ENCODE measurements at regions not wholly inside any gene's neighbourhood (a gene's known extent, or its start where the extent isn't known, plus 50 kb on each side); places are given as distances from the start of the nearest gene placed in this dataset.

DNA sequence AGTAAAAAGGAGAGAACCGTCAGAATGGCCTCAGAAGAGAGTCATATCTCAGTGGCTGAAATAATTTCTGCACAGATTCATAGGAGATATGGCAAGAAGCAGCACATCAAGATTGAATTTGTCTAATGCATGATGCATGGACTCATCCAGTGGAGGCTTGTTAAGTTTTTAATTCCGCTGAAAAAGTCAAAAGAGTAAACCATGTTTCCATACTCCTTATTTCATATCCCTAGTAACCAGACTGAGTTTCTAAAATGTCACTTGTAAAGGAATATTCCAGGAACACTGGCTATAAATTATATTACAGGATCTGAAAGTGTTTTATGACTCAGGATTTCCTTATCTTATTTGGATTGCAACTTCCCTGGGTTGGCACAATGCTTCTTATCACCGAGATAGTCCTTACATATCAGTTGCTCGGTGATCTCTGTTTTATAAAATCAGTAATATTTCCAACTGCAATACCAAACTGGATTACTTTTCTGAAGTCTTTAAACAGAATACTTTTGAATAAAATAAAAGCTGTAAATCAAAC, 180.2 kb upstream of the TSC22D1 start:
- H3K27me3 ChIP-seq (ENCODE audit: control insufficient read depth in 4 of 4, insufficient read depth in 4 of 4, low read length in 3 of 4), result no peaks in the 10 kb centered on the region
- H3K9ac ChIP-seq (ENCODE audit: low read depth in 1 of 2, low read length in 2 of 2), result no peak overlapping the region
- WGBS, result 63% methylated on average over 4 of the region's 4 CpGs
- no peaks in the 10 kb centered on the region for H3K36me3 ChIP-seq (ENCODE audit: control insufficient read depth in 4 of 4, insufficient read depth in 3 of 4, low read depth in 1 of 4, low read length in 3 of 4)
- TF ChIP-seq, protein P1, sequence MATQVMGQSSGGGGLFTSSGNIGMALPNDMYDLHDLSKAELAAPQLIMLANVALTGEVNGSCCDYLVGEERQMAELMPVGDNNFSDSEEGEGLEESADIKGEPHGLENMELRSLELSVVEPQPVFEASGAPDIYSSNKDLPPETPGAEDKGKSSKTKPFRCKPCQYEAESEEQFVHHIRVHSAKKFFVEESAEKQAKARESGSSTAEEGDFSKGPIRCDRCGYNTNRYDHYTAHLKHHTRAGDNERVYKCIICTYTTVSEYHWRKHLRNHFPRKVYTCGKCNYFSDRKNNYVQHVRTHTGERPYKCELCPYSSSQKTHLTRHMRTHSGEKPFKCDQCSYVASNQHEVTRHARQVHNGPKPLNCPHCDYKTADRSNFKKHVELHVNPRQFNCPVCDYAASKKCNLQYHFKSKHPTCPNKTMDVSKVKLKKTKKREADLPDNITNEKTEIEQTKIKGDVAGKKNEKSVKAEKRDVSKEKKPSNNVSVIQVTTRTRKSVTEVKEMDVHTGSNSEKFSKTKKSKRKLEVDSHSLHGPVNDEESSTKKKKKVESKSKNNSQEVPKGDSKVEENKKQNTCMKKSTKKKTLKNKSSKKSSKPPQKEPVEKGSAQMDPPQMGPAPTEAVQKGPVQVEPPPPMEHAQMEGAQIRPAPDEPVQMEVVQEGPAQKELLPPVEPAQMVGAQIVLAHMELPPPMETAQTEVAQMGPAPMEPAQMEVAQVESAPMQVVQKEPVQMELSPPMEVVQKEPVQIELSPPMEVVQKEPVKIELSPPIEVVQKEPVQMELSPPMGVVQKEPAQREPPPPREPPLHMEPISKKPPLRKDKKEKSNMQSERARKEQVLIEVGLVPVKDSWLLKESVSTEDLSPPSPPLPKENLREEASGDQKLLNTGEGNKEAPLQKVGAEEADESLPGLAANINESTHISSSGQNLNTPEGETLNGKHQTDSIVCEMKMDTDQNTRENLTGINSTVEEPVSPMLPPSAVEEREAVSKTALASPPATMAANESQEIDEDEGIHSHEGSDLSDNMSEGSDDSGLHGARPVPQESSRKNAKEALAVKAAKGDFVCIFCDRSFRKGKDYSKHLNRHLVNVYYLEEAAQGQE (IDR thresholded peaks at IDR 0.05), result no peak
- TF ChIP-seq, protein P2, sequence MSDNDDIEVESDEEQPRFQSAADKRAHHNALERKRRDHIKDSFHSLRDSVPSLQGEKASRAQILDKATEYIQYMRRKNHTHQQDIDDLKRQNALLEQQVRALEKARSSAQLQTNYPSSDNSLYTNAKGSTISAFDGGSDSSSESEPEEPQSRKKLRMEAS (IDR thresholded peaks at IDR 0.05), result no peak
- TF ChIP-seq, protein P3, sequence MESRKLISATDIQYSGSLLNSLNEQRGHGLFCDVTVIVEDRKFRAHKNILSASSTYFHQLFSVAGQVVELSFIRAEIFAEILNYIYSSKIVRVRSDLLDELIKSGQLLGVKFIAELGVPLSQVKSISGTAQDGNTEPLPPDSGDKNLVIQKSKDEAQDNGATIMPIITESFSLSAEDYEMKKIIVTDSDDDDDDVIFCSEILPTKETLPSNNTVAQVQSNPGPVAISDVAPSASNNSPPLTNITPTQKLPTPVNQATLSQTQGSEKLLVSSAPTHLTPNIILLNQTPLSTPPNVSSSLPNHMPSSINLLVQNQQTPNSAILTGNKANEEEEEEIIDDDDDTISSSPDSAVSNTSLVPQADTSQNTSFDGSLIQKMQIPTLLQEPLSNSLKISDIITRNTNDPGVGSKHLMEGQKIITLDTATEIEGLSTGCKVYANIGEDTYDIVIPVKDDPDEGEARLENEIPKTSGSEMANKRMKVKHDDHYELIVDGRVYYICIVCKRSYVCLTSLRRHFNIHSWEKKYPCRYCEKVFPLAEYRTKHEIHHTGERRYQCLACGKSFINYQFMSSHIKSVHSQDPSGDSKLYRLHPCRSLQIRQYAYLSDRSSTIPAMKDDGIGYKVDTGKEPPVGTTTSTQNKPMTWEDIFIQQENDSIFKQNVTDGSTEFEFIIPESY (IDR thresholded peaks at IDR 0.05), result no peak
- TF ChIP-seq GABPA (IDR thresholded peaks at IDR 0.05 in 1 of 2, conservative IDR thresholded peaks at IDR 0.05 in 1 of 2) (no peak), EGR1 (IDR thresholded peaks at IDR 0.05; ENCODE audit: low read depth in 2 of 2) (no peak), HNF4G (IDR thresholded peaks at IDR 0.05) (no peak), RXRA (IDR thresholded peaks at IDR 0.05) (no peak), FOXA2 (IDR thresholded peaks at IDR 0.05) (no peak), RAD21 (IDR thresholded peaks at IDR 0.05) (no peak), YY1 (IDR thresholded peaks at IDR 0.05) (no peak), FOXA1 (IDR thresholded peaks at IDR 0.05) (no peak), TAF1 (conservative IDR thresholded peaks at IDR 0.05) (no peak), NR2F2 (IDR thresholded peaks at IDR 0.05) (no peak), JUND (IDR thresholded peaks at IDR 0.05) (no peak), HNF4A (conservative IDR thresholded peaks at IDR 0.05) (no peak), SP1 (IDR thresholded peaks at IDR 0.05) (no peak)
- TF ChIP-seq, protein P4, sequence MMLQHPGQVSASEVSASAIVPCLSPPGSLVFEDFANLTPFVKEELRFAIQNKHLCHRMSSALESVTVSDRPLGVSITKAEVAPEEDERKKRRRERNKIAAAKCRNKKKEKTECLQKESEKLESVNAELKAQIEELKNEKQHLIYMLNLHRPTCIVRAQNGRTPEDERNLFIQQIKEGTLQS (IDR thresholded peaks at IDR 0.05), result no peak
- TF ChIP-seq, protein P5, sequence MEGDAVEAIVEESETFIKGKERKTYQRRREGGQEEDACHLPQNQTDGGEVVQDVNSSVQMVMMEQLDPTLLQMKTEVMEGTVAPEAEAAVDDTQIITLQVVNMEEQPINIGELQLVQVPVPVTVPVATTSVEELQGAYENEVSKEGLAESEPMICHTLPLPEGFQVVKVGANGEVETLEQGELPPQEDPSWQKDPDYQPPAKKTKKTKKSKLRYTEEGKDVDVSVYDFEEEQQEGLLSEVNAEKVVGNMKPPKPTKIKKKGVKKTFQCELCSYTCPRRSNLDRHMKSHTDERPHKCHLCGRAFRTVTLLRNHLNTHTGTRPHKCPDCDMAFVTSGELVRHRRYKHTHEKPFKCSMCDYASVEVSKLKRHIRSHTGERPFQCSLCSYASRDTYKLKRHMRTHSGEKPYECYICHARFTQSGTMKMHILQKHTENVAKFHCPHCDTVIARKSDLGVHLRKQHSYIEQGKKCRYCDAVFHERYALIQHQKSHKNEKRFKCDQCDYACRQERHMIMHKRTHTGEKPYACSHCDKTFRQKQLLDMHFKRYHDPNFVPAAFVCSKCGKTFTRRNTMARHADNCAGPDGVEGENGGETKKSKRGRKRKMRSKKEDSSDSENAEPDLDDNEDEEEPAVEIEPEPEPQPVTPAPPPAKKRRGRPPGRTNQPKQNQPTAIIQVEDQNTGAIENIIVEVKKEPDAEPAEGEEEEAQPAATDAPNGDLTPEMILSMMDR (IDR thresholded peaks at IDR 0.05; ENCODE audit: low read depth, low read length, missing input control), result no peak
- DNase-seq (ENCODE audit: low spot score), result no peak
- no peaks in the 10 kb centered on the region for H3K4me1 ChIP-seq (ENCODE audit: control insufficient read depth in 4 of 4, insufficient read depth in 4 of 4, low read length in 3 of 4)
- H3K27ac ChIP-seq (ENCODE audit: low read depth in 1 of 2, low read length in 2 of 2), result no peak overlapping the region
- H3K4me3 ChIP-seq (ENCODE audit: low read depth in 1 of 3, low read length in 3 of 3), result no peak overlapping the region
- H3K9me3 ChIP-seq (ENCODE audit: control insufficient read depth in 4 of 4, low read length in 3 of 4), result no peaks in the 10 kb centered on the region

Measured in liver (tissue), 8 donors.